Stimulated activated CD8-positive, alpha-beta memory T cell treated with anti-CD3 and anti-CD28 coated beads, Interleukin-12 subunit alpha, Interleukin-12 subunit beta, amount 100 ng/mL, for 24 hours (primary cell): ENCODE measurements at regions not wholly inside any gene's neighbourhood (a gene's known extent, or its start where the extent isn't known, plus 50 kb on each side); places are given as distances from the start of the nearest gene placed in this dataset.
"Not testable (repeated sequence)": the region's sequence is repeated elsewhere in the genome, so short reads cannot be mapped to it uniquely, and the experiment has no call there.

Experiments used
- DNase-seq: peaks from one replicate; pipeline ENCODE4 v3.0.0-alpha.2; 2020; ENCODE audit errors: extremely low read depth

- no peak for DNase-seq
Measured at GRCh38 chr4:19615086-19615689, 636.5 kb upstream of the SLIT2 start.

GRCh38 chr4:19614171-19614570 is 637.5 kb upstream of the SLIT2 start:
- DNase-seq, result no peak

GRCh38 chr4:19596342-19596741 is 655.4 kb upstream of the SLIT2 start:
- no peak for DNase-seq

GRCh38 chr4:19592391-19592790 is 659.3 kb upstream of the SLIT2 start:
- no peak for DNase-seq

- DNase-seq, result no peak
Measured at GRCh38 chr4:19583827-19584569, 667.7 kb upstream of the SLIT2 start.

GRCh38 chr4:19580095-19580494 is 671.6 kb upstream of the SLIT2 start:
- no peak for DNase-seq

GRCh38 chr4:19579608-19580007 is 672.1 kb upstream of the SLIT2 start:
- no peak for DNase-seq

- no peak for DNase-seq
Measured at GRCh38 chr4:19577097-19577496, 674.6 kb upstream of the SLIT2 start.

- no peak for DNase-seq
Measured at GRCh38 chr4:19575924-19576323, 675.8 kb upstream of the SLIT2 start.

GRCh38 chr4:19566041-19566440 is 685.7 kb upstream of the SLIT2 start:
- DNase-seq, result no peak

- no peak for DNase-seq
Measured at GRCh38 chr4:19562456-19562855, 689.2 kb upstream of the SLIT2 start.

- no peak for DNase-seq
Measured at GRCh38 chr4:19557161-19557560, 694.5 kb upstream of the SLIT2 start.

GRCh38 chr4:19556276-19556675 is 695.4 kb upstream of the SLIT2 start:
- DNase-seq, result not testable (repeated sequence)

GRCh38 chr4:19547463-19547862 is 704.2 kb upstream of the SLIT2 start:
- DNase-seq, result no peak

GRCh38 chr4:19544446-19545125 is 707.1 kb upstream of the SLIT2 start:
- no peak for DNase-seq

GRCh38 chr4:19540859-19541540 is 710.7 kb upstream of the SLIT2 start:
- no peak for DNase-seq

- no peak for DNase-seq
Measured at GRCh38 chr4:19539201-19539600, 712.5 kb upstream of the SLIT2 start.

- no peak for DNase-seq
Measured at GRCh38 chr4:19534159-19534558, 717.5 kb upstream of the SLIT2 start.

- no peak for DNase-seq
Measured at GRCh38 chr4:19531906-19532848, 719.5 kb upstream of the SLIT2 start.

- DNase-seq, result no peak
Measured at GRCh38 chr4:19523964-19524363, 727.7 kb upstream of the SLIT2 start.

GRCh38 chr4:19522966-19523365 is 728.7 kb upstream of the SLIT2 start:
- no peak for DNase-seq
